Left hindlimb (tissue), 1 donor: ENCODE measurements at regions not wholly inside any gene's neighbourhood (a gene's known extent, or its start where the extent isn't known, plus 50 kb on each side); places are given as distances from the start of the nearest gene placed in this dataset.
"Not testable (repeated sequence)": the region's sequence is repeated elsewhere in the genome, so short reads cannot be mapped to it uniquely, and the experiment has no call there.

ENCODE experiments used
- DNase-seq: peaks from one replicate; pipeline ENCODE4 v3.0.0-alpha.2; 2018

DNA sequence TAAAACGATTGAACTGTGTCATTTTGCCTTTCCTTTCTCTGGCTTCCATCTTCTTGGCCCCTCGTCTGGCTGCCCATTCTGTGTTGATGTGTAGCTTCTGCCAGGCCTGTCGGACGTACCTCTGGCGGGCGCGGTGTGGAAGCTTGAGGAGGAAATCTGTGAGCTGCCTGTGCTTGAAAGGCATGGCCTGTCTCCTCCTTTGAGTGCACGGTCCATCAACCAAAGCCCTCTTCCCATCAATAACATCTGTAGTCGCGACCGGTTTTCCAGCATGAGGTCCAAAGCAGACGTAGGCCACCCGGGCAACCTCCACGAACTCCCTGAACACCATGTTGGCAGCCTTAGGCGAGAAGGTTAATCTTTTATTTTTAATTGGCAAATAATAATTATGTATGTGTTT is 202.7 kb downstream of the CRLF2 start:
- DNase-seq: no peak

DNA sequence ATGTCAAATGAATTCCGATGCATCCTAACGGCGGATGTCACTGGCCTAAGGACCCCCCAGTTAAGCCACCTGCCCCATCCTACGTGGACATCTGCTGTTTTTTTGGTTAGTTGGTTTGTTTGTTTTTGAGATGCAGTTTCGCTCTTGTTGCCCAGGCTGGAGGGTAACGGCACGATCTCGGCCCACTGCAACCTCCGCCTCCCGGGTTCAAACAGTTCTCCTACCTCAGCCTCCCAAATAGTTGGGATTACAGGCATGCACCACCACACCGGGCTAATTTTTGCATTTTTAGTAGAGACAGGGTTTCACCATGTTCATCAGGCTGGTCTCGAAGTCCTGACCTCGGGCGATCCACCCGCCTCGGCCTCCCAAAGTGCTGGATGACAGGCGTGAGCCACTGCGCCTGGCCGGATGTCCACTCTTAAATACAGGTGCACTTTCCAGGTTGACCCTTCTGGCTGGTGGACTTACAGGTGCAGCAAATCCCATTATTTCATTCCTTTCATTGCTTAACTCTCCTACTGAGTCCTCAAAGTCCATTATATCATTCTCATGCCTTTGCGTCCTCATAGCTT is 206.2 kb downstream of the CRLF2 start:
- no peak for DNase-seq

DNA sequence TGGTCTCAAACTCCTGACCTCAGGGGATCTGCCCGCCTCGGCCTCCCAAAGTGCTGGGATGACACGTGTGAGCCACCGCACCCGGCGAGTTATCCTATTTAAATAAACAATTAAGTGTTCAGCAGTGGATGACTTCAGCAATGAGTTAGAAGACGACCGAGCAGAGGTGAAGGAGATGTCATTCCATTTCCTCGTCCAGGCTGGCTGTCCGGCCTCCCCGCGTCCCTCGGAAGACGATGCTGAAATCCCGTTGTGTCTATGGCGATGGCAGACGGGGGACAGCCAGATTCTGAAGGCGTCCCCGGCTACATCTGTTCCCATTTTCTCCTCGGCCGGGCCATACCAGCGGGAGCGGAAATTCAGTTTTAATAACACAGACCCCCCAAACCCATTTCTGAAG is 209.8 kb downstream of the CRLF2 start:
- DNase-seq: no peak

DNA sequence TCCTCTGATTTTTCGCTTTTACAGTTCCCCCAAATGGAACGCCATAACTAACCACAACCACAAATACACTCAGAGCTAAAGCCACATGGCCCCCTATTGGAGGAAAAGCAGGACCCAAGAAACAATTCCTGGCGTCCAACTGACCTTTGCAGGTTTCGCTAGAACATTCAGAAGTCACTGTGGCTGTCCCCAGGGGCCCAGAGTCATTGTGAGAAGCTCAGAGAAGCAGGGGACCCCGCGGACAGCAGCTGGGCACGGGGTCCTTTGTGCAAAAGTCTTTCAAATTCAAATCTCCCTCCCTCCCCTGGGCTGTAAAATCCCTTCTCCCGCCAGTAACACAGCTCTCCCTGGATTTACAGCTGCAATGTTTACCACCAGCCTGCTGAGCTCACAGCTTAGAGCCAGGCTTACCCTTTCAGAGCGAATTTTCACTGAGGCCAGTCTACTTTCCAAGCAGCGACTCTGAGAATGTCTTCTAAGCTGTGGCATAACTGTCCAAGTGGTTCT is 214.8 kb downstream of the CRLF2 start:
- no peak for DNase-seq

DNA sequence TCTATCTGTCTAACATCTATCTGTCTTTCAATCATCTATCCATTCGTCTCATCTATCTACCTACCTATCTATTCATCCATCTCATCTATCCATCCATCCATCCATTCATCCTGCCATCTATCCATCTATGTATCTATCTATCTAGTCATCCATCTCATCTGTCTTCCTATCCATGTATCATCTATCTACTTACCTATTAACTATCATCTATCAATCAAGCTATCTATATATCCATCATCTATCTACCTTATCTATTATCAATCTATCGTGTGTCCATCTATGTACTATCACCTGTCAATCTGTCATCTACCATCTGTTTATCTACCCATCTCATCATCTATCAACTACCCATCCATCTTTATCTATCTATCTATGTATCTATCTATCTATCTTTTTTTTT is 217.7 kb downstream of the CRLF2 start:
- no peak for DNase-seq

GRCh38 chrX:989959-990510 is 222.4 kb downstream of the CRLF2 start:
- peak; percentile 74 for DNase-seq

DNA sequence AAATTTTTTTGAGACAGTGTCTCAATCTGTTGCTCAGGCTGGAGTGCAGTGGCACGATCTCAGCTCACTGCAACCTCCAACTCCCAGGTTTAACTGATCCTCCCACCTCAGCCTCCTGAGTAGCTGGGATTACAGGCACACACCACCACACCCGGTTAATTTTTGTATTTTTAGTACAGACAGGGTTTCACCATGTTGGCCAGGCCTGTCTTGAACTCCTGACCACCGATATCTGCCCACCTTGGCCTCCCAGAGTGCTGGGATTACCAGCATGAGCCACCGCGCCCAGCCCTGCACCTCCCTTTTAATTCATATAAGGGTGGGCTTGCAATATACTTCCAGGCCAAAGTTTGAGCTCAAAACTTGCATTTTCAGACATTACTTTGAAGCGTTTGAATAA is 223.9 kb downstream of the CRLF2 start:
- DNase-seq: not testable (repeated sequence)

DNA sequence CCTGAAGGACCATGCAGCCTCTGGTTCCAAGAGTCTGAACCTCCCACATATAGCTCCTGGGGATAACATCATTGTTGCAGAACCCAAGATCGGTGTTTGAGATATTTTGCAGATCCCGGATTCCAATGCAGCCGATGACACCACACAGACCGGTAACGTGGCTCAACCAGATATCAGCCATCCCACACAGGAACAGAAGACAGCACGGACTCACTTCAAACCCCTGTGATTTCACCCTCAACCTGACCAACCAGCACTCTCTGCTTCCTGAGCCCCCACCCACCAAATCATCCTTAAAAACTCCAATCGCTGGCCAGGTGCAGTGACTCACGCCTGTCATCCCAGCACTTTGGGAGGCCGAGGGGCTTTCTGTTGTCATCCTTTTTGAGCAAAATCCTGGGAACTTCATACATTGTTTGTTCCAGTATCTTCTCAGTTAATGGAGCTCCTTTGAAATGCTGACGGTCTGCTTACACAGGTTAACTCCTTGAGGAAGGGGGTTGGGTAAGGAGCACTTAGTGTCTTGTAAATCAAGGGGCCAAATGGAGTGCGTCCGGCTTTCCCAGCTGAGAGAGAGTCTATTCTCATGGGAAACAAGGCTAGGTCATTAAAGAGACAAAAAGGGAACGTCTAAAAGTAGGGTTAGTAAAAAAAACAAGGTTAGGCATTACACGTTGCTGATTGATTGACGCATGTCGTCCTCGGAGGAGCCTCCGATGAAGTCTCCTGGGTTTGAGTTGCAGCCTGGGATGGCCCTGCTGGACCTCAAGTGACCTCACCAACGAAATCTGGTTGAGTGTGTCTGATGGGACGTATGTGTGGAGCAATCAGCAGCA is 230.4 kb downstream of the CRLF2 start:
- DNase-seq: no peak

DNA sequence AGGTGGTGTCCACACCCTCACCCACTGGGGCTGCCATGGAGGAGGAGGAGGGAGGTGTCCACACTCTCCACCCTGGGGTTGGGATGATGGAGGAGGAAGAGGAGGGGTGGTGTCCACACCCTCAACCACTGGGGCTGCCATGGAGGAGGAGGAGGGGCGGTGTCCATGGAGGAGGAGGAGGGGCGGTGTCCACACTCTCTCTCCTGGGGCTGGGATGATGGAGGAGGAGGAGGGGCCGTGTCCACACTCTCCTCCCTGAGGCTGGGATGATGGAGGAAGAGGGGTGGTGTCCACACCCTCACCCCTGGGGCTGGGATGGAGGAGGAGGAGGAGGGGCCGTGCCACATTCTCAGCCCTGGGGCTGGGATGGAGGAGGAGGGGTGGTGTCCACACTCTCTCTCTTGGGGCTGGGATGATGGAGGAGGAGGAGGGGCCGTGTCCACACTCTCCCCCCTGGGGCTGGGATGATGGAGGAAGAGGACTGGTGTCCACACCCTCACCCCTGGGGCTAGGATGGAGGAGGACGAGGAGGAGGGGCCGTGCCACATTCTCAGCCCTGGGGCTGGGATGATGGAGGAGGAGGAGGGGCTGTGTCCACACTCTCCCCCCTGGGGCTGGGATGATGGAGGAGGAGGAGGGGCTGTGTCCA is 231.7 kb downstream of the CRLF2 start:
- no peak for DNase-seq

- DNase-seq: not testable (repeated sequence)
These were observed 233.3 kb downstream of the CRLF2 start for GRCh38 chrX:979127-979526.

DNA sequence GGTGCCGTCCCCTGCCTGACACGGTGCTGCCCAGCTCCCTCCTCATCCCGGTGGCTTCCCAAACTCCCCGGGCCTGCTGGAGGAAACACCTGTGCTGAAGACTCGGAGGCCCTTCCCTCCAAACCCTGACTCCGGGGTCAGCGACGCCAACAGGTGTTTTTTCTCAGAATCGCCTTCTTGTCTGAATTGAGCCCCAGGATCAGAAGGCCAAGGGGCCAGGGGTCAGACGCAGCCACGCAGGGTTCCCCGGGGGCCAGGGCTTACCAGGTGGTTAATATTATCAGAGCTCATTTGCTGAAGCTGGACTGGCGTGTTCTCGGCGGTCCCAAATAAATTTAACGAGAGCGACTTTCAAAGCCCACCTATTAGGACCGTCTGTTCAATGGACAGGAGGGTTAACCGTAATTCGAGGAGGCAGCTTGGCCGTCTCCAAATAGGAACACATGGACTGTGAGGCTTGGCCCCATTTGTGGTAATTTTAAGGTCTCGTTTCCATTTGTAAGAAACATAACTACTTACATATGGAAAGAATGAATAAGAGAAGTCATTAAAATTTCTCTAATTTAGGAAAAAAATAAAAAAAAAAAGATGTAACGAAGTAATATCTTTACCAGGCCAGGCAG is 239.3 kb downstream of the CRLF2 start:
- DNase-seq: peak; percentile 56

DNA sequence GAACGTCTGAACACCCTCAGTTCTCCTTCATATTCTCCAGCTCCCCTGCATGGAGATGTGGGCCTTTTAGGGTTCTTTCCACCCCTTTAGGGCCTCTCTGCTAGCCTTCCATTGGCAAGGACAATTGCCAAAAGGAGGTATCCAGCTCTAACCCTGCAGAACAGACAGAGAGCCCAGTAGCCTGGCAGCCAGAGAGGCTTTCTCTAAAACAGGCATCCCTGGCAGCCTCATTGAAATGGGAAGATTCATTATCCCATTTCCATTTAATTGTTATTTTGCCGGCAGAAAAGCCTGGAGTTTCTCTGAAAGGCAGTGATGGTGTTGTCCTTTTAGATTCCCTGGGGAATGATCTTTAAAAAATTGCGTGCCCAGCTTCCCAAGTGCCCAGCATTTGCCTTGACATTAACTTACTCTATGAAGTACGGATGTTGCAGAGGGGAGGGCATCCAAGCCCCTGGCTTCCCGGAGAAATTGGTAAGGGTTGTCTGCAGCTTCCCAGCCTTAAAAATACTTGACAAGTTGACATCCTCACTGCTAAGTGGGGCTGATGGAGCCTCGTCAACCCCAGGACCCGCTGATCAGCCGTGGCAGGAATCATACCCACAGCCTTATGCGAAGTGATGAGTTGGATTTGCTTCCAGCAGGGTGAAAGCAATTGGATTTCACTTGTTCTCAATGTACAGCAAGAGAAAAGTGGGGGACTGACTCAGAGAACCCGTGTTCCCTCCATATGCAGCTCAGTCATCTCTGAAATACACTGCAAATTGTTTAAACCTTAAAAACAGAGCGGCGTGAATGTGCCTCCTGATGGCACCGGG is 244.1 kb downstream of the CRLF2 start:
- DNase-seq: no peak

- DNase-seq: no peak
These were observed 245.9 kb downstream of the CRLF2 start for GRCh38 chrX:966396-967070.

- no peak for DNase-seq
These were observed 247.5 kb downstream of the CRLF2 start for GRCh38 chrX:964831-965416.

- DNase-seq: no peak
These were observed 251.6 kb downstream of the CRLF2 start for GRCh38 chrX:960821-961220.

- DNase-seq: no peak
These were observed 252.9 kb downstream of the CRLF2 start for GRCh38 chrX:959595-959994.

GRCh38 chrX:955168-955781 is 257.2 kb downstream of the CRLF2 start:
- DNase-seq: not testable (repeated sequence)

DNA sequence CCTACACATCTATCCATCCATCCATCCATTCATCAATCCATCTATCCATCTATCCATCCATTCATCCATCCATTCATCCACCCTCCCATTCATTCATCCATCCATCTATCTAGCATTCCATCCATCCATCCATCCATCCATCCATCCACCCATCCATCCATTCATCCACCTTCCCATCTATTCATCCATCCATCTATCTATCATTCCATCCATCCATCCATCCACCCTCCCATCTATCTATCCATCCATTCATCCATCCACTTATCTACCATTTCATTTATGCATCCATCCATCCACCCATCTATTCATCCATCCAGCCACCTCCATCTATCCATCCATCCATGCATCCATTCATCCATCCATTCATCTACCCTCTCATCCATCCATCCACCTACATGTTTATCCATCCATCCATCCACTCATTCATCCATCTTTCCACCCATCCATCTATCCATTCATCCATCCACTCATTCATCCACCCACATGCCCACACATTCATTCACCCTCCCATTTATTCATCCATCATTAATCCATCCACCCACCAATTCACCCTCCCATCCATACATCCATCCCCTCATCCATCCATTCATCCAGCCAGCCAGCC is 258.5 kb downstream of the CRLF2 start:
- DNase-seq: no peak

- no peak for DNase-seq
These were observed 259.6 kb downstream of the CRLF2 start for GRCh38 chrX:952816-953215.

DNA sequence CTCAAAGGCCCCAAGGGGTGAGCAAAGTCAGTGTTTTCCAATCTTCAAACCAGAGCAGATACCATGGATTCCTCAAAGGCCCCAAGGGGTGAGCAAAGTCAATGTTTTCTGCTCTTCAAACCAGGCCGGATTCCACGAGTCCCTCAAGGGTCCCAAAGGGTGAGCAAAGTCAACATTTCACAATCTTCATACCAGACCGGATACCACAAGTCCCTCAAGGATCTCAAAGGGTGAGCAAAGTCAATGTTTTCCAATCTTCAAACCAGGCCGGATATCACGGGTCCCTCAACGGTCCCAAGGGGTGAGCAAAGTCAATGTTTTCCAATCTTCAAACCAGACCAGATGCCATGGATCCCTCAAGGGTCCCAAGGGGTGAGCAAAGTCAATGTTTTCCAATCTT is 265.2 kb downstream of the CRLF2 start:
- not testable (repeated sequence) for DNase-seq
